Endothelial cell of umbilical vein (primary cell): ENCODE measurements at regions not wholly inside any gene's neighbourhood (a gene's known extent, or its start where the extent isn't known, plus 50 kb on each side); places are given as distances from the start of the nearest gene placed in this dataset.

Experiments used
- BruUV-seq: library from RNA; stranded (reverse); fragments of 400-500 nt; replicated peaks from 2 replicates; lab custom pipeline; 2021; lab: Mats Ljungman, UMichigan
- CTCF ChIA-PET: fragments of 300-600, 350-600 bp; sonication (Branson Sonifier 250); formaldehyde crosslinking; loops from one replicate; lab custom pipeline; 2021; ENCODE audit warnings: antibody characterized with exemption, inconsistent platforms; lab: Charles Lee
- POLR2A ChIA-PET: fragments of 300-600, 350-600 bp; sonication (Branson Sonifier 250); formaldehyde crosslinking; loops from one replicate; lab custom pipeline; 2021; ENCODE audit warnings: antibody characterized with exemption, inconsistent platforms; lab: Charles Lee
- DNase-seq: peaks from one replicate; pipeline ENCODE4 v3.0.0-alpha.2; 2011; ENCODE audit warnings: low read depth, low spot score
- FAIRE-seq: peaks from 2 replicates; lab custom pipeline; 2011; peaks lifted over from hg19 to GRCh38; lab: Jason Lieb, UNC
- H2AFZ ChIP-seq: 2 replicates; pipeline ENCODE4 v1.6.0; 2012; ENCODE audit warnings: low read depth, low read length, control low read depth, inconsistent platforms
- H3K27ac ChIP-seq: 2 replicates; pipeline ENCODE4 v1.5.1; 2011; ENCODE audit warnings: low read depth, mild to moderate bottlenecking, control low read depth, low read length, moderate library complexity; ENCODE audit not compliant: insufficient read depth
- H3K27me3 ChIP-seq, 2 experiments: 2 replicates each; pipeline versions ENCODE4 v1.6.0 to v1.6.1; 2011; ENCODE audit warnings: low read length in 2 of 2, mixed read lengths in 1 of 2; ENCODE audit not compliant: control insufficient read depth in 2 of 2, insufficient read depth in 2 of 2
- H3K36me3 ChIP-seq, 2 experiments: 2 replicates in 1 of 2; 3 replicates in 1 of 2; pipeline ENCODE4 v1.5.1; 2011; ENCODE audit warnings: low read length in 2 of 2, mild to moderate bottlenecking in 1 of 2, moderate library complexity in 1 of 2; ENCODE audit not compliant: control insufficient read depth in 2 of 2, insufficient read depth in 2 of 2; ENCODE audit errors: extremely low read depth in 1 of 2
- H3K4me1 ChIP-seq: 3 replicates; pipeline ENCODE4 v1.5.1; 2011; ENCODE audit warnings: mild to moderate bottlenecking, low read length; ENCODE audit not compliant: control insufficient read depth, insufficient read depth; ENCODE audit errors: extremely low read depth
- H3K4me2 ChIP-seq: 2 replicates; pipeline ENCODE4 v1.6.1; 2011; ENCODE audit warnings: low read length, control low read depth, mixed read lengths; ENCODE audit not compliant: insufficient read depth
- H3K4me3 ChIP-seq, 3 experiments: fragments of 200-600 bp in 1 of 3; sonication (generic), shearing (Covaris generic) in 1 of 3; replicated peaks in 1 of 3; 2 replicates each; pipeline ENCODE4 v1.5.1; 2011 to 2016; ENCODE audit warnings: control low read depth in 3 of 3, low read length in 3 of 3, mild to moderate bottlenecking in 2 of 3, inconsistent platforms in 1 of 3, low read depth in 1 of 3, moderate library complexity in 1 of 3; ENCODE audit not compliant: insufficient read depth in 1 of 3
- H3K79me2 ChIP-seq: 2 replicates; pipeline ENCODE4 v1.6.0; 2012; ENCODE audit warnings: low read length, inconsistent platforms; ENCODE audit not compliant: control insufficient read depth, insufficient read depth
- H3K9ac ChIP-seq: replicated peaks from 2 replicates; pipeline ENCODE3; 2011; ENCODE audit warnings: low read length, control low read depth; ENCODE audit not compliant: insufficient read depth; ENCODE audit errors: extremely low read depth
- H3K9me1 ChIP-seq: replicated peaks from 3 replicates; pipeline ENCODE4 v1.6.0; 2011; ENCODE audit warnings: mild to moderate bottlenecking, low read length; ENCODE audit not compliant: control insufficient read depth, insufficient read depth; ENCODE audit errors: extremely low read depth
- H3K9me3 ChIP-seq: replicated peaks from 2 replicates; pipeline ENCODE4 v1.5.1; 2012; ENCODE audit warnings: low read length, inconsistent platforms; ENCODE audit not compliant: control insufficient read depth, insufficient read depth
- H4K20me1 ChIP-seq: replicated peaks from 2 replicates; pipeline ENCODE3; 2011; ENCODE audit warnings: mild to moderate bottlenecking, low read length; ENCODE audit not compliant: control insufficient read depth, insufficient read depth; ENCODE audit errors: extremely low read depth
- CTCF ChIP-seq, 2 donors: IDR thresholded peaks; 1 replicate in 1 of 2; 2 replicates in 1 of 2; pipeline ENCODE4 v1.5.1; 2011; ENCODE audit warnings: low read length in 2 of 2, mild to moderate bottlenecking in 2 of 2, moderate library complexity in 2 of 2, control low read depth in 1 of 2, inconsistent platforms in 1 of 2, low read depth in 1 of 2; ENCODE audit not compliant: insufficient read depth in 1 of 2; ENCODE audit errors: extremely low read depth in 1 of 2
- EZH2 ChIP-seq: IDR thresholded peaks from 2 replicates; pipeline ENCODE4 v1.6.1; 2012; ENCODE audit warnings: borderline replicate concordance, low read depth, mild to moderate bottlenecking, moderate library complexity, low read length, inconsistent platforms; ENCODE audit not compliant: severe bottlenecking
- FOS ChIP-seq: IDR thresholded peaks from 2 replicates; pipeline ENCODE4 v1.6.1; 2011; ENCODE audit warnings: mild to moderate bottlenecking, low read length, moderate library complexity, borderline replicate concordance; ENCODE audit not compliant: insufficient read depth
- GATA2 ChIP-seq: IDR thresholded peaks from 2 replicates; pipeline ENCODE4 v1.7.0; 2011; ENCODE audit warnings: low read depth, mild to moderate bottlenecking, moderate library complexity, mixed read lengths, low read length; ENCODE audit not compliant: insufficient read length, insufficient read depth
- JUN ChIP-seq: IDR thresholded peaks from 2 replicates; pipeline ENCODE4 v1.6.1; 2011; ENCODE audit warnings: borderline replicate concordance, low read depth; ENCODE audit not compliant: insufficient read length, insufficient read depth
- MAX ChIP-seq: IDR thresholded peaks from 2 replicates; pipeline ENCODE4 v1.6.1; 2011; ENCODE audit not compliant: insufficient read depth, insufficient read length
- MYC ChIP-seq: IDR thresholded peaks from one replicate; pipeline ENCODE4 v1.6.1; 2011; ENCODE audit warnings: mild to moderate bottlenecking, low read depth, low read length
- POLR2A ChIP-seq: IDR thresholded peaks from 2 replicates; pipeline ENCODE4 v1.6.1; 2012; ENCODE audit warnings: low read depth, mild to moderate bottlenecking, control low read depth, low read length
- POLR2AphosphoS5 ChIP-seq: IDR thresholded peaks from 2 replicates; pipeline ENCODE4 v1.6.1; 2012; ENCODE audit warnings: low read depth, mild to moderate bottlenecking, control low read depth, low read length, moderate library complexity; ENCODE audit not compliant: insufficient read depth
- dilution Hi-C: fragments of 300-500 bp; cut with MboI; formaldehyde crosslinking; loops from one replicate; pipeline ENCODE4 v1.15.0; 2019; ENCODE audit warnings: low sequenced_read_pairs; ENCODE audit not compliant: extremely low pct_ligation_motif_present
- intact Hi-C: fragments of 100-400 bp; cut with micrococcal nuclease; formaldehyde crosslinking; loops from one replicate; pipeline ENCODE4 v1.10.0; 2022

- dilution Hi-C loops, result no loop called here
- ChIA-PET POLR2A (no interaction called here), CTCF (no interaction called here)
- Histone ChIP-seq H3K9me3 (no peaks in the 10 kb centered on the region), H3K27me3 (no peaks in the 10 kb centered on the region), H3K9me1 (no peaks in the 10 kb centered on the region), H3K4me1 (no peaks in the 10 kb centered on the region), H3K27ac (no peak overlapping the region), H4K20me1 (no peaks in the 10 kb centered on the region), H3K36me3 (no peaks in the 10 kb centered on the region), H3K4me2 (no peak overlapping the region), H3K9ac (no peak overlapping the region), H3K79me2 (no peaks in the 10 kb centered on the region), H3K4me3 (no peak overlapping the region), H2AFZ (no peak overlapping the region)
- BruUV-seq, result no TSS peak
- TF ChIP-seq POLR2AphosphoS5, result no peak
- no peak for TF ChIP-seq MYC
- TF ChIP-seq MAX, result no peak
- no peak for TF ChIP-seq EZH2
- TF ChIP-seq JUN, result no peak
- TF ChIP-seq FOS, result no peak
- TF ChIP-seq GATA2, result no peak
- TF ChIP-seq CTCF (IDR thresholded peaks at IDR 0.05; ENCODE audit: extremely low read depth in 1 of 2, insufficient read depth in 1 of 2, low read depth in 1 of 2, low read length in 2 of 2), result no peak
- TF ChIP-seq POLR2A, result no peak
- no peak for DNase-seq
- FAIRE-seq, result no peak
- intact Hi-C loops, result no loop called here
Observed at GRCh38 chr6:90778417-90779203, 191.7 kb upstream of the MAP3K7 start.
